Neural cell (in vitro differentiated cells): ENCODE measurements at regions not wholly inside any gene's neighbourhood (a gene's known extent, or its start where the extent isn't known, plus 50 kb on each side); places are given as distances from the start of the nearest gene placed in this dataset.
"Not testable (repeated sequence)": the region's sequence is repeated elsewhere in the genome, so short reads cannot be mapped to it uniquely, and the experiment has no call there.

ENCODE experiments used
- H2AFZ ChIP-seq: fragments of 200-600, 300-800 bp; sonication (generic), shearing (Covaris generic); 2 replicates; pipeline ENCODE4 v1.6.0; 2014; ENCODE audit warnings: low read depth, mild to moderate bottlenecking, antibody characterized with exemption, low read length, moderate library complexity
- H3F3A ChIP-seq: fragments of 200-600 bp; shearing (Covaris generic); 2 replicates; pipeline ENCODE4 v1.6.1; 2016; ENCODE audit warnings: mild to moderate bottlenecking, moderate library complexity, mixed read lengths, antibody characterized with exemption, low read length; ENCODE audit not compliant: insufficient read depth, poor library complexity, severe bottlenecking
- H3K27ac ChIP-seq: fragments of 200-600, 300-800 bp; sonication (generic), shearing (Covaris generic); 2 replicates; pipeline ENCODE4 v1.5.1; 2014; ENCODE audit warnings: mild to moderate bottlenecking, low read length, moderate library complexity
- H3K27me3 ChIP-seq: fragments of 300-800, 200-600 bp; sonication (generic), shearing (Covaris generic); 2 replicates; pipeline ENCODE4 v1.6.0; 2014; ENCODE audit warnings: mild to moderate bottlenecking, low read depth, low read length, moderate library complexity; ENCODE audit not compliant: insufficient read depth
- H3K36me3 ChIP-seq: fragments of 300-800, 200-600 bp; sonication (generic), shearing (Covaris generic); 2 replicates; pipeline ENCODE4 v1.5.1; 2014; ENCODE audit warnings: mild to moderate bottlenecking, antibody characterized with exemption, low read length, moderate library complexity; ENCODE audit not compliant: insufficient read depth
- H3K4me2 ChIP-seq: fragments of 300-800, 200-600 bp; sonication (generic), shearing (Covaris generic); 2 replicates; pipeline ENCODE4 v1.6.0; 2014; ENCODE audit warnings: mild to moderate bottlenecking, low read length
- H3K4me3 ChIP-seq: fragments of 300-800, 200-600 bp; sonication (generic), shearing (Covaris generic); 2 replicates; pipeline ENCODE4 v1.5.1; 2014; ENCODE audit warnings: mild to moderate bottlenecking, low read length, moderate library complexity
- H3K79me2 ChIP-seq: fragments of 200-600 bp; shearing (Covaris generic); replicated peaks from 2 replicates; pipeline ENCODE4 v1.6.0; 2014; ENCODE audit warnings: mild to moderate bottlenecking, low read length, moderate library complexity; ENCODE audit not compliant: insufficient read depth
- H3K9ac ChIP-seq: fragments of 300-800, 200-600 bp; sonication (generic), shearing (Covaris generic); 2 replicates; pipeline ENCODE4 v1.6.1; 2016; ENCODE audit warnings: mild to moderate bottlenecking, low read length, mixed read lengths
- H3K9me2 ChIP-seq: fragments of 200-600 bp; shearing (Covaris generic); 2 replicates; pipeline ENCODE4 v1.6.1; 2016; ENCODE audit warnings: mild to moderate bottlenecking, low read length, mixed read lengths; ENCODE audit not compliant: insufficient read depth
- H3K9me3 ChIP-seq: fragments of 200-600, 300-800 bp; sonication (generic), shearing (Covaris generic); 2 replicates; pipeline ENCODE4 v1.6.1; 2016; ENCODE audit warnings: mild to moderate bottlenecking, mixed run types, low read length, moderate library complexity, mixed read lengths
- H4K20me1 ChIP-seq: fragments of 200-600 bp; shearing (Covaris generic); 2 replicates; pipeline ENCODE4 v1.6.1; 2016; ENCODE audit warnings: mild to moderate bottlenecking, mixed run types; ENCODE audit not compliant: insufficient read depth
- CTCF ChIP-seq: fragments of 450-650 bp; IDR thresholded peaks from 2 replicates; pipeline ENCODE4 v1.5.1; 2014; ENCODE audit warnings: antibody characterized with exemption, mild to moderate bottlenecking, moderate library complexity; ENCODE audit not compliant: poor library complexity, severe bottlenecking
- EP300 ChIP-seq: fragments of 450-650 bp; conservative IDR thresholded peaks from 2 replicates; pipeline ENCODE4 v1.6.1; 2014; ENCODE audit warnings: antibody characterized with exemption, mild to moderate bottlenecking, moderate library complexity; ENCODE audit not compliant: poor library complexity, severe bottlenecking
- EZH2 ChIP-seq: fragments of 200-600, 300-800 bp; shearing (Covaris generic), sonication (generic); IDR thresholded peaks from 2 replicates; pipeline ENCODE4 v1.6.1; 2014; ENCODE audit warnings: antibody characterized with exemption, low read length, borderline replicate concordance, mild to moderate bottlenecking; ENCODE audit not compliant: insufficient read depth, poor library complexity, severe bottlenecking
- MXI1 ChIP-seq: fragments of 450-650 bp; conservative IDR thresholded peaks from 2 replicates; pipeline ENCODE4 v1.6.1; 2014; ENCODE audit warnings: antibody characterized with exemption, mild to moderate bottlenecking; ENCODE audit not compliant: poor library complexity, severe bottlenecking
- POLR2AphosphoS5 ChIP-seq: IDR thresholded peaks from 2 replicates; pipeline ENCODE4 v1.6.1; 2012
- RAD21 ChIP-seq: fragments of 450-650 bp; conservative IDR thresholded peaks from 2 replicates; pipeline ENCODE4 v1.6.1; 2014; ENCODE audit warnings: antibody characterized with exemption, mild to moderate bottlenecking, moderate library complexity
- REST ChIP-seq: IDR thresholded peaks from 2 replicates; pipeline ENCODE4 v1.6.1; 2012; ENCODE audit warnings: borderline replicate concordance
- SMC3 ChIP-seq: fragments of 450-650 bp; conservative IDR thresholded peaks from 2 replicates; pipeline ENCODE4 v1.6.1; 2014; ENCODE audit warnings: antibody characterized with exemption, mild to moderate bottlenecking, moderate library complexity; ENCODE audit not compliant: poor library complexity
- TAF1 ChIP-seq: IDR thresholded peaks from 2 replicates; pipeline ENCODE4 v1.6.1; 2012; ENCODE audit warnings: low read depth

- not testable (repeated sequence) for H2AFZ ChIP-seq, H4K20me1 ChIP-seq
Measured at GRCh38 chr6:56780109-56780508, 137.4 kb upstream of the DST start.

GRCh38 chr6:56778503-56778902, 135.8 kb upstream of the DST start:
- not testable (repeated sequence) for H3F3A ChIP-seq, H3K9me2 ChIP-seq, H3K36me3 ChIP-seq, H3K4me2 ChIP-seq, H3K27ac ChIP-seq, H3K9ac ChIP-seq, H3K27me3 ChIP-seq, H3K9me3 ChIP-seq, H2AFZ ChIP-seq, H3K79me2 ChIP-seq, H3K4me3 ChIP-seq, H4K20me1 ChIP-seq

More at GRCh38 chr6:56780109-56780508, 137.4 kb upstream of the DST start:
- not testable (repeated sequence) for H3K79me2 ChIP-seq, H3K9me2 ChIP-seq, H3K9ac ChIP-seq, H3K4me2 ChIP-seq, H3K27me3 ChIP-seq, H3K27ac ChIP-seq, H3K36me3 ChIP-seq, H3K9me3 ChIP-seq, H3K4me3 ChIP-seq, H3F3A ChIP-seq

- no peak overlapping the region for H3K4me2 ChIP-seq
- no peak overlapping the region for H2AFZ ChIP-seq
- no peaks in the 10 kb centered on the region for H3K9me2 ChIP-seq
- no peaks in the 10 kb centered on the region for H3F3A ChIP-seq
- H3K4me3 ChIP-seq = peak overlapping the region; percentile 14
- H3K9ac ChIP-seq = no peak overlapping the region
- no peak for TF ChIP-seq EP300
- TF ChIP-seq RAD21 = no peak
- no peak for TF ChIP-seq CTCF
- H3K27ac ChIP-seq = no peak overlapping the region
- H3K79me2 ChIP-seq = no peaks in the 10 kb centered on the region
- H3K36me3 ChIP-seq = no peaks in the 10 kb centered on the region
- H3K27me3 ChIP-seq = no peaks in the 10 kb centered on the region
- H3K9me3 ChIP-seq = no peaks in the 10 kb centered on the region
- H4K20me1 ChIP-seq = no peaks in the 10 kb centered on the region
Measured at GRCh38 chr6:56775498-56776166, 132.9 kb upstream of the DST start.

GRCh38 chr6:56772737-56773184, 130.1 kb upstream of the DST start:
- Histone ChIP-seq H3K4me3 (no peak overlapping the region), H3K9ac (no peak overlapping the region), H3K4me2 (no peak overlapping the region), H3K27me3 (no peaks in the 10 kb centered on the region), H4K20me1 (no peaks in the 10 kb centered on the region), H3K36me3 (no peaks in the 10 kb centered on the region), H3K79me2 (peaks cover 13% of the 10 kb centered on the region), H2AFZ (no peak overlapping the region), H3K9me2 (no peaks in the 10 kb centered on the region), H3K9me3 (no peaks in the 10 kb centered on the region), H3F3A (no peaks in the 10 kb centered on the region), H3K27ac (no peak overlapping the region)
- TF ChIP-seq CTCF = no peak
- TF ChIP-seq SMC3 = no peak
- no peak for TF ChIP-seq EZH2
- TF ChIP-seq TAF1 = no peak
- TF ChIP-seq RAD21 = no peak
- no peak for TF ChIP-seq MXI1
- TF ChIP-seq EP300 = no peak
- no peak for TF ChIP-seq POLR2AphosphoS5
- no peak for TF ChIP-seq REST
